Fibroblast of lung (primary cell): ENCODE measurements at regions not wholly inside any gene's neighbourhood (a gene's known extent, or its start where the extent isn't known, plus 50 kb on each side); places are given as distances from the start of the nearest gene placed in this dataset.

Source experiments
- DNase-seq, 2 donors: peaks; one replicate each; pipeline versions ENCODE4 v3.0.0 to v3.0.0-alpha.2; 2010; ENCODE audit warnings: low read depth in 2 of 2
- H2AFZ ChIP-seq: 2 replicates; pipeline ENCODE4 v1.5.1; 2012; ENCODE audit warnings: low read length, control low read depth, inconsistent platforms
- H3K27ac ChIP-seq: 2 replicates; pipeline ENCODE4 v1.5.1; 2011; ENCODE audit warnings: low read length, control low read depth; ENCODE audit not compliant: insufficient read depth
- H3K27me3 ChIP-seq: 2 replicates; pipeline ENCODE4 v1.5.1; 2011; ENCODE audit warnings: mild to moderate bottlenecking, low read length; ENCODE audit not compliant: control insufficient read depth, insufficient read depth
- H3K36me3 ChIP-seq: 2 replicates; pipeline ENCODE4 v1.5.1; 2011; ENCODE audit warnings: low read length; ENCODE audit not compliant: control insufficient read depth, insufficient read depth
- H3K4me1 ChIP-seq: 2 replicates; pipeline ENCODE4 v1.5.1; 2011; ENCODE audit warnings: low read length; ENCODE audit not compliant: control insufficient read depth, insufficient read depth; ENCODE audit errors: extremely low read depth
- H3K4me2 ChIP-seq: 2 replicates; pipeline ENCODE4 v1.5.1; 2011; ENCODE audit warnings: low read length, control low read depth; ENCODE audit not compliant: insufficient read depth; ENCODE audit errors: extremely low read depth
- H3K4me3 ChIP-seq, 4 experiments: fragments of 200-600 bp in 1 of 4; sonication (generic) in 1 of 4; replicated peaks in 1 of 4; 2 replicates each; pipeline ENCODE4 v1.5.1; 2011 to 2016; ENCODE audit warnings: low read length in 4 of 4, low read depth in 3 of 4, mild to moderate bottlenecking in 3 of 4, control low read depth in 2 of 4, inconsistent platforms in 1 of 4, mixed read lengths in 1 of 4; ENCODE audit not compliant: insufficient read depth in 1 of 4; ENCODE audit errors: control extremely low read depth in 1 of 4
- H3K79me2 ChIP-seq: 2 replicates; pipeline ENCODE4 v1.5.1; 2012; ENCODE audit warnings: mild to moderate bottlenecking, low read length, inconsistent platforms; ENCODE audit not compliant: control insufficient read depth, insufficient read depth
- H3K9ac ChIP-seq: 2 replicates; pipeline ENCODE4 v1.5.1; 2011; ENCODE audit warnings: mild to moderate bottlenecking, low read length, control low read depth; ENCODE audit not compliant: insufficient read depth
- H3K9me3 ChIP-seq: 2 replicates; pipeline ENCODE4 v1.5.1; 2012; ENCODE audit warnings: low read depth, low read length; ENCODE audit not compliant: control insufficient read depth, insufficient read depth
- H4K20me1 ChIP-seq: 2 replicates; pipeline ENCODE4 v1.5.1; 2011; ENCODE audit warnings: low read length; ENCODE audit not compliant: control insufficient read depth, insufficient read depth; ENCODE audit errors: extremely low read depth
- EZH2 ChIP-seq: IDR thresholded peaks from 2 replicates; pipeline ENCODE4 v1.5.1; 2012; ENCODE audit warnings: low read length, control low read depth, mild to moderate bottlenecking; ENCODE audit errors: missing control alignments
- TF ChIP-seq, protein P1 (sequence below), 2 donors: IDR thresholded peaks in 1 of 2; conservative IDR thresholded peaks in 1 of 2; 1 replicate in 1 of 2; 2 replicates in 1 of 2; pipeline ENCODE4 v1.5.1; 2011 to 2012; ENCODE audit warnings: low read length in 2 of 2, control low read depth in 1 of 2, inconsistent platforms in 1 of 2, low read depth in 1 of 2, mild to moderate bottlenecking in 1 of 2

GRCh38 chr16:61215605-61216004 lies 820.6 kb downstream of the CDH8 start:
- Histone ChIP-seq H3K4me2 (no peak overlapping the region), H3K4me1 (no peaks in the 10 kb centered on the region), H3K79me2 (no peaks in the 10 kb centered on the region), H3K4me3 (no peak overlapping the region), H3K36me3 (no peaks in the 10 kb centered on the region), H3K27me3 (no peaks in the 10 kb centered on the region), H4K20me1 (no peaks in the 10 kb centered on the region), H3K27ac (no peak overlapping the region), H2AFZ (no peak overlapping the region), H3K9ac (no peak overlapping the region), H3K9me3 (no peaks in the 10 kb centered on the region)
- DNase-seq: no peak
- no peak for TF ChIP-seq EZH2
- TF ChIP-seq, protein P1, sequence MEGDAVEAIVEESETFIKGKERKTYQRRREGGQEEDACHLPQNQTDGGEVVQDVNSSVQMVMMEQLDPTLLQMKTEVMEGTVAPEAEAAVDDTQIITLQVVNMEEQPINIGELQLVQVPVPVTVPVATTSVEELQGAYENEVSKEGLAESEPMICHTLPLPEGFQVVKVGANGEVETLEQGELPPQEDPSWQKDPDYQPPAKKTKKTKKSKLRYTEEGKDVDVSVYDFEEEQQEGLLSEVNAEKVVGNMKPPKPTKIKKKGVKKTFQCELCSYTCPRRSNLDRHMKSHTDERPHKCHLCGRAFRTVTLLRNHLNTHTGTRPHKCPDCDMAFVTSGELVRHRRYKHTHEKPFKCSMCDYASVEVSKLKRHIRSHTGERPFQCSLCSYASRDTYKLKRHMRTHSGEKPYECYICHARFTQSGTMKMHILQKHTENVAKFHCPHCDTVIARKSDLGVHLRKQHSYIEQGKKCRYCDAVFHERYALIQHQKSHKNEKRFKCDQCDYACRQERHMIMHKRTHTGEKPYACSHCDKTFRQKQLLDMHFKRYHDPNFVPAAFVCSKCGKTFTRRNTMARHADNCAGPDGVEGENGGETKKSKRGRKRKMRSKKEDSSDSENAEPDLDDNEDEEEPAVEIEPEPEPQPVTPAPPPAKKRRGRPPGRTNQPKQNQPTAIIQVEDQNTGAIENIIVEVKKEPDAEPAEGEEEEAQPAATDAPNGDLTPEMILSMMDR (conservative IDR thresholded peaks at IDR 0.05 in 1 of 2, IDR thresholded peaks at IDR 0.05 in 1 of 2; ENCODE audit: low read depth in 1 of 2, low read length in 2 of 2): no peak

- no peaks in the 10 kb centered on the region for H3K4me1 ChIP-seq
- H3K9ac ChIP-seq: no peak overlapping the region
- no peaks in the 10 kb centered on the region for H4K20me1 ChIP-seq
- no peaks in the 10 kb centered on the region for H3K36me3 ChIP-seq
- H3K4me2 ChIP-seq: no peak overlapping the region
- no peak overlapping the region for H3K27ac ChIP-seq
- no peaks in the 10 kb centered on the region for H3K27me3 ChIP-seq
- DNase-seq: no peak
- no peak for TF ChIP-seq EZH2
- TF ChIP-seq, protein P1 (conservative IDR thresholded peaks at IDR 0.05 in 1 of 2, IDR thresholded peaks at IDR 0.05 in 1 of 2; ENCODE audit: low read depth in 1 of 2, low read length in 2 of 2): no peak
- no peak overlapping the region for H2AFZ ChIP-seq
- no peaks in the 10 kb centered on the region for H3K79me2 ChIP-seq
- H3K9me3 ChIP-seq: no peaks in the 10 kb centered on the region
- H3K4me3 ChIP-seq: no peak overlapping the region
Observed at GRCh38 chr16:61214780-61215179, 821.5 kb downstream of the CDH8 start.

GRCh38 chr16:61210076-61210475 lies 826.2 kb downstream of the CDH8 start:
- Histone ChIP-seq H3K4me1 (no peaks in the 10 kb centered on the region), H4K20me1 (no peaks in the 10 kb centered on the region), H3K36me3 (no peaks in the 10 kb centered on the region), H3K9ac (no peak overlapping the region), H3K27ac (no peak overlapping the region), H3K27me3 (no peaks in the 10 kb centered on the region), H3K4me2 (no peak overlapping the region), H3K9me3 (no peaks in the 10 kb centered on the region), H2AFZ (no peak overlapping the region), H3K4me3 (no peak overlapping the region), H3K79me2 (no peaks in the 10 kb centered on the region)
- DNase-seq: no peak
- TF ChIP-seq, protein P1 (conservative IDR thresholded peaks at IDR 0.05 in 1 of 2, IDR thresholded peaks at IDR 0.05 in 1 of 2; ENCODE audit: low read depth in 1 of 2, low read length in 2 of 2): no peak
- TF ChIP-seq EZH2: no peak
